Esophagus muscularis mucosa (tissue), 4 donors: ENCODE measurements at regions not wholly inside any gene's neighbourhood (a gene's known extent, or its start where the extent isn't known, plus 50 kb on each side); places are given as distances from the start of the nearest gene placed in this dataset.

Experiments used
- DNase-seq: peaks from one replicate; pipeline ENCODE4 v3.0.0-alpha.2; 2017; ENCODE audit errors: extremely low spot score
- H3K27ac ChIP-seq, 4 donors: fragments of 200-600 bp; sonication (generic); replicated peaks in 1 of 4; 1 replicate in 3 of 4; 2 replicates in 1 of 4; pipeline ENCODE4 v1.5.1; 2016 to 2019; ENCODE audit warnings: mild to moderate bottlenecking in 1 of 4
- H3K27me3 ChIP-seq, 4 donors: fragments of 200-600 bp; sonication (generic); one replicate each; pipeline versions ENCODE4 v1.5.1 to v1.6.0; 2016 to 2019
- H3K36me3 ChIP-seq, 4 donors: fragments of 200-600 bp; sonication (generic); one replicate each; pipeline ENCODE4 v1.5.1; 2016 to 2019
- H3K4me1 ChIP-seq, 4 donors: fragments of 200-600 bp; sonication (generic); one replicate each; pipeline ENCODE4 v1.5.1; 2016 to 2019
- H3K4me3 ChIP-seq, 4 donors: fragments of 200-600 bp; sonication (generic); 1 replicate in 2 of 4; 2 replicates in 2 of 4; pipeline ENCODE4 v1.5.1; 2016 to 2019; ENCODE audit warnings: mild to moderate bottlenecking in 4 of 4, moderate library complexity in 1 of 4
- H3K9me3 ChIP-seq, 4 donors: fragments of 200-600 bp; sonication (generic); 1 replicate in 3 of 4; 2 replicates in 1 of 4; pipeline ENCODE4 v1.5.1; 2016 to 2019
- CTCF ChIP-seq, 3 experiments: fragments of 200-600 bp in 2 of 3; fragments of 450-650 bp in 1 of 3; sonication (generic) in 2 of 3; IDR thresholded peaks; one replicate each; pipeline ENCODE4 v1.5.1; 2017 to 2019; ENCODE audit warnings: antibody characterized with exemption in 3 of 3, mild to moderate bottlenecking in 2 of 3, moderate library complexity in 1 of 3
- EP300 ChIP-seq: sonication (generic); formaldehyde crosslinking; IDR thresholded peaks from one replicate; pipeline ENCODE4 v1.6.1; 2017; ENCODE audit warnings: antibody characterized with exemption
- POLR2A ChIP-seq: fragments of 450-650 bp; IDR thresholded peaks from one replicate; pipeline ENCODE4 v1.6.1; 2017; ENCODE audit warnings: antibody characterized with exemption, moderate library complexity, mild to moderate bottlenecking, low read depth
- POLR2AphosphoS5 ChIP-seq, 2 donors: sonication (generic); formaldehyde crosslinking; IDR thresholded peaks; one replicate each; pipeline ENCODE4 v1.6.1; 2017; ENCODE audit warnings: antibody characterized with exemption in 2 of 2
- WGBS: methylation state at CpG from one replicate; pipeline ENCODE4 v1.1.5; 2018; 5-methylcytosine and 5-hydroxymethylcytosine counted together
- intact Hi-C: fragments of 100-400 bp; cut with DNase I; formaldehyde crosslinking; loops from one replicate; pipeline ENCODE4 v1.15.1; 2023

- DNase-seq, result peak; percentile 74
- H3K36me3 ChIP-seq, result no peaks in the 10 kb centered on the region
- 91% methylated on average over 11 of the region's 12 CpGs for WGBS
These were observed 150.7 kb upstream of the SHH start for GRCh38 chr7:155962968-155963300.

GRCh38 chr7:155962191-155962967 is 150.1 kb upstream of the SHH start:
- WGBS, result 78% methylated on average over 12 of the region's 13 CpGs
- intact Hi-C loops, result no loop called here
- DNase-seq, result peak; percentile 70
- Histone ChIP-seq H3K27ac (no peak overlapping the region), H3K9me3 (peaks cover 0 to 4% (median 0%) of the 10 kb centered on the region in 4 donors), H3K4me3 (no peak overlapping the region), H3K36me3 (no peaks in the 10 kb centered on the region), H3K4me1 (no peaks in the 10 kb centered on the region), H3K27me3 (peaks cover 0 to 18% (median 0%) of the 10 kb centered on the region in 4 donors)
- TF ChIP-seq POLR2A (no peak), CTCF (IDR thresholded peaks at IDR 0.05) (no peak), POLR2AphosphoS5 (IDR thresholded peaks at IDR 0.05) (no peak), EP300 (no peak)

More at GRCh38 chr7:155962968-155963300, 150.7 kb upstream of the SHH start:
- intact Hi-C loops, result no loop called here
- H3K4me3 ChIP-seq, result no peak overlapping the region
- peaks cover 0 to 18% (median 0%) of the 10 kb centered on the region in 4 donors for H3K27me3 ChIP-seq
- H3K4me1 ChIP-seq, result no peaks in the 10 kb centered on the region
- TF ChIP-seq CTCF (IDR thresholded peaks at IDR 0.05) (no peak), POLR2A (no peak), EP300 (no peak), POLR2AphosphoS5 (IDR thresholded peaks at IDR 0.05) (no peak)
- no peak overlapping the region for H3K27ac ChIP-seq
- H3K9me3 ChIP-seq, result peaks cover 0 to 4% (median 0%) of the 10 kb centered on the region in 4 donors

GRCh38 chr7:155961241-155962190 is 149.3 kb upstream of the SHH start:
- Histone ChIP-seq H3K4me1 (no peaks in the 10 kb centered on the region), H3K27ac (no peak overlapping the region), H3K9me3 (peaks cover 0 to 4% (median 0%) of the 10 kb centered on the region in 4 donors), H3K4me3 (no peak overlapping the region), H3K36me3 (no peaks in the 10 kb centered on the region), H3K27me3 (peaks cover 0 to 18% (median 0%) of the 10 kb centered on the region in 4 donors)
- peak; percentile 82 for DNase-seq
- WGBS, result 65% methylated on average over 16 of the region's 25 CpGs
- intact Hi-C loops, result no loop called here
- TF ChIP-seq POLR2A (no peak), EP300 (no peak), POLR2AphosphoS5 (IDR thresholded peaks at IDR 0.05) (no peak), CTCF (IDR thresholded peaks at IDR 0.05) (no peak)

GRCh38 chr7:155959894-155960293 is 147.6 kb upstream of the SHH start:
- peaks cover 0 to 18% (median 0%) of the 10 kb centered on the region in 4 donors for H3K27me3 ChIP-seq
- intact Hi-C loops, result no loop called here
- DNase-seq, result peak; percentile 88
- H3K4me1 ChIP-seq, result no peaks in the 10 kb centered on the region
- H3K9me3 ChIP-seq, result no peaks in the 10 kb centered on the region
- WGBS, result 80% methylated on average over 11 of the region's 13 CpGs
- no peaks in the 10 kb centered on the region for H3K36me3 ChIP-seq
- H3K4me3 ChIP-seq, result no peak overlapping the region
- no peak overlapping the region for H3K27ac ChIP-seq
- TF ChIP-seq POLR2AphosphoS5 (IDR thresholded peaks at IDR 0.05) (no peak), CTCF (IDR thresholded peaks at IDR 0.05) (no peak), POLR2A (no peak), EP300 (no peak)
